HCT116 (cell line): ENCODE measurements at regions not wholly inside any gene's neighbourhood (a gene's known extent, or its start where the extent isn't known, plus 50 kb on each side); places are given as distances from the start of the nearest gene placed in this dataset.

Source experiments
- ATAC-seq: fragments of 200-7000 bp; cut with Tn5 transposase; 2 replicates; pipeline ENCODE4 v1.9.1; 2020; ENCODE audit warnings: mild to moderate bottlenecking, moderate library complexity
- BruUV-seq: library from RNA; stranded (reverse); fragments of 400-500 nt; replicated peaks from 2 replicates; lab custom pipeline; 2021; lab: Mats Ljungman, UMichigan
- CTCF ChIA-PET: fragments of 300-600 bp; sonication (Branson Sonifier 250); formaldehyde crosslinking; loops from one replicate; lab custom pipeline; 2021; ENCODE audit warnings: antibody characterized with exemption; lab: Charles Lee
- POLR2A ChIA-PET: fragments of 300-600, 350-600 bp; sonication (Branson Sonifier 250); formaldehyde crosslinking; loops from one replicate; lab custom pipeline; 2021; ENCODE audit warnings: antibody characterized with exemption; lab: Charles Lee
- RAD21 ChIA-PET, 2 experiments: fragments of 300-600 bp; sonication (Branson Sonifier 250); formaldehyde crosslinking; loops; one replicate each; lab custom pipeline; 2023; ENCODE audit warnings: low total read pairs in 2 of 2; ENCODE audit not compliant: uncharacterized antibody in 2 of 2, unreplicated experiment in 2 of 2, low non-redundant PET in 1 of 2; lab: Charles Lee
- DNase-seq: peaks from one replicate; pipeline ENCODE4 v3.0.0-alpha.2; 2010; ENCODE audit warnings: low read depth, low spot score
- H2AFZ ChIP-seq: fragments of 200-600 bp; shearing (Covaris generic), sonication (generic); 2 replicates; pipeline ENCODE4 v1.6.1; 2017; ENCODE audit warnings: low read depth, mixed run types, mixed read lengths, antibody characterized with exemption, low read length; ENCODE audit not compliant: poor library complexity, severe bottlenecking
- H3K27ac ChIP-seq: 2 replicates; pipeline ENCODE4 v1.5.1; 2012; ENCODE audit warnings: low read depth, low read length
- H3K27me3 ChIP-seq: fragments of 200-600 bp; sonication (generic); 2 replicates; pipeline ENCODE4 v1.6.1; 2016; ENCODE audit warnings: mixed run types, low read length, mixed read lengths; ENCODE audit not compliant: insufficient read depth
- H3K36me3 ChIP-seq, 2 experiments: fragments of 200-500 bp in 1 of 2; fragments of 200-600 bp in 1 of 2; sonication (Bioruptor generic) in 1 of 2; sonication (generic) in 1 of 2; 2 replicates each; pipeline versions ENCODE4 v1.5.1 to v1.6.1; 2014 to 2016; ENCODE audit warnings: low read length in 2 of 2, inconsistent platforms in 1 of 2, mixed read lengths in 1 of 2, mixed run types in 1 of 2; ENCODE audit not compliant: insufficient read depth in 2 of 2, control insufficient read depth in 1 of 2
- H3K4me1 ChIP-seq, 2 experiments: fragments of 200-600 bp in 1 of 2; sonication (generic) in 1 of 2; 2 replicates each; pipeline versions ENCODE4 v1.5.1 to v1.6.1; 2012 to 2017; ENCODE audit warnings: low read length in 2 of 2, inconsistent platforms in 1 of 2, mild to moderate bottlenecking in 1 of 2, mixed read lengths in 1 of 2, mixed run types in 1 of 2, moderate library complexity in 1 of 2; ENCODE audit not compliant: insufficient read depth in 2 of 2, control insufficient read depth in 1 of 2
- H3K4me2 ChIP-seq: fragments of 200-600 bp; sonication (generic); 2 replicates; pipeline ENCODE4 v1.6.1; 2017; ENCODE audit warnings: mixed run types, low read length, mixed read lengths
- H3K4me3 ChIP-seq, 2 experiments: fragments of 200-600 bp in 1 of 2; sonication (generic) in 1 of 2; replicated peaks in 1 of 2; 2 replicates each; pipeline ENCODE4 v1.5.1; 2011 to 2016; ENCODE audit warnings: low read length in 2 of 2, control low read depth in 1 of 2, low read depth in 1 of 2, mild to moderate bottlenecking in 1 of 2, mixed read lengths in 1 of 2, mixed run types in 1 of 2
- H3K79me2 ChIP-seq: fragments of 200-600 bp; sonication (generic); 2 replicates; pipeline ENCODE4 v1.6.1; 2017; ENCODE audit warnings: mild to moderate bottlenecking, mixed run types, low read length, moderate library complexity, mixed read lengths; ENCODE audit not compliant: insufficient read depth
- H3K9ac ChIP-seq: fragments of 200-600 bp; sonication (generic); 2 replicates; pipeline ENCODE4 v1.6.1; 2016; ENCODE audit warnings: low read length, mixed read lengths
- H3K9me2 ChIP-seq: fragments of 200-600 bp; sonication (generic), shearing (Covaris generic); 2 replicates; pipeline ENCODE4 v1.6.1; 2017; ENCODE audit warnings: mixed run types, mild to moderate bottlenecking, moderate library complexity; ENCODE audit not compliant: insufficient read depth
- H3K9me3 ChIP-seq, 2 experiments: fragments of 200-500 bp in 1 of 2; fragments of 200-600 bp in 1 of 2; sonication (Bioruptor generic) in 1 of 2; sonication (generic) in 1 of 2; 2 replicates each; pipeline ENCODE4 v1.6.1; 2014 to 2017; ENCODE audit warnings: low read length in 2 of 2, mixed read lengths in 2 of 2, inconsistent platforms in 1 of 2, low read depth in 1 of 2, mild to moderate bottlenecking in 1 of 2, mixed run types in 1 of 2, moderate library complexity in 1 of 2; ENCODE audit not compliant: control insufficient read depth in 1 of 2, insufficient read depth in 1 of 2
- H4K20me1 ChIP-seq: fragments of 200-600 bp; sonication (generic), shearing (Covaris generic); 2 replicates; pipeline ENCODE4 v1.6.1; 2017; ENCODE audit warnings: mixed run types, mild to moderate bottlenecking, moderate library complexity; ENCODE audit not compliant: insufficient read depth
- ATF3 ChIP-seq: IDR thresholded peaks from 2 replicates; pipeline ENCODE4 v1.6.1; 2012
- CBX3 ChIP-seq: IDR thresholded peaks from 2 replicates; pipeline ENCODE4 v1.6.1; 2012; ENCODE audit warnings: low read depth
- EGR1 ChIP-seq: IDR thresholded peaks from 2 replicates; pipeline ENCODE4 v1.6.1; 2012; ENCODE audit warnings: low read depth
- EZH2 ChIP-seq: fragments of 200-600 bp; sonication (generic); IDR thresholded peaks from 2 replicates; pipeline ENCODE4 v1.6.1; 2017; ENCODE audit warnings: antibody characterized with exemption, mixed run types
- EZH2phosphoT487 ChIP-seq: fragments of 200-600 bp; IDR thresholded peaks from 2 replicates; pipeline ENCODE4 v1.6.1; 2018; ENCODE audit warnings: antibody characterized with exemption, borderline replicate concordance
- FOSL1 ChIP-seq: IDR thresholded peaks from 2 replicates; pipeline ENCODE4 v1.6.1; 2012; ENCODE audit warnings: low read depth
- JUND ChIP-seq: IDR thresholded peaks from 2 replicates; pipeline ENCODE4 v1.6.1; 2012
- POLR2A ChIP-seq: IDR thresholded peaks from 2 replicates; pipeline ENCODE4 v1.7.0; 2011; ENCODE audit warnings: borderline replicate concordance; ENCODE audit not compliant: insufficient read depth, insufficient read length; ENCODE audit errors: extremely low read depth
- POLR2AphosphoS5 ChIP-seq: IDR thresholded peaks from 2 replicates; pipeline ENCODE4 v1.6.1; 2011; ENCODE audit warnings: mild to moderate bottlenecking, low read depth, low read length, moderate library complexity
- REST ChIP-seq: IDR thresholded peaks from 2 replicates; pipeline ENCODE4 v1.6.1; 2012; ENCODE audit warnings: low read depth
- SIN3A ChIP-seq: IDR thresholded peaks from 2 replicates; pipeline ENCODE4 v1.6.1; 2012; ENCODE audit warnings: low read depth
- SP1 ChIP-seq: IDR thresholded peaks from 2 replicates; pipeline ENCODE4 v1.6.1; 2012; ENCODE audit warnings: low read depth
- SRF ChIP-seq: IDR thresholded peaks from 2 replicates; pipeline ENCODE4 v1.6.1; 2012; ENCODE audit warnings: low read depth
- TCF7L2 ChIP-seq: IDR thresholded peaks from 2 replicates; pipeline ENCODE4 v1.7.0; 2011; ENCODE audit warnings: borderline replicate concordance, inconsistent platforms; ENCODE audit not compliant: insufficient read depth, insufficient read length; ENCODE audit errors: extremely low read depth
- YY1 ChIP-seq: IDR thresholded peaks from 2 replicates; pipeline ENCODE4 v1.6.1; 2011; ENCODE audit warnings: low read length, low read depth, moderate library complexity, mild to moderate bottlenecking; ENCODE audit not compliant: insufficient replicate concordance; ENCODE audit errors: extremely low read depth
- ZBTB33 ChIP-seq: IDR thresholded peaks from 2 replicates; pipeline ENCODE4 v1.6.1; 2011; ENCODE audit warnings: mild to moderate bottlenecking, low read length, moderate library complexity; ENCODE audit not compliant: insufficient replicate concordance; ENCODE audit errors: extremely low read depth
- ZFX ChIP-seq: fragments of 450-650 bp; IDR thresholded peaks from 2 replicates; pipeline ENCODE4 v1.6.1; 2017
- ZNF274 ChIP-seq: fragments of 200-500 bp; sonication (Bioruptor generic); IDR thresholded peaks from 2 replicates; pipeline ENCODE4 v1.6.1; 2014; ENCODE audit warnings: mild to moderate bottlenecking, low read depth, low read length, inconsistent platforms
- intact Hi-C: fragments of 100-400 bp; cut with micrococcal nuclease; formaldehyde crosslinking; loops from 2 replicates; pipeline ENCODE4 v1.10.0; 2022

GRCh38 chr2:64287202-64287740, 143.1 kb upstream of the PELI1 start:
- intact Hi-C loops, result no loop called here
- DNase-seq, result no peak
- peaks cover 0 to 4% of the 10 kb centered on the region in 2 experiments; a peak in 1 of 4 replicates for H3K4me1 ChIP-seq
- H3K9me2 ChIP-seq, result no peaks in the 10 kb centered on the region
- RAD21 ChIA-PET, result no interaction called here
- no peak overlapping the region for H2AFZ ChIP-seq
- no peak for ATAC-seq
- no peaks in the 10 kb centered on the region for H3K9me3 ChIP-seq
- H3K36me3 ChIP-seq, result no peaks in the 10 kb centered on the region
- no peak overlapping the region for H3K27ac ChIP-seq
- H3K9ac ChIP-seq, result no peak overlapping the region
- CTCF ChIA-PET, result no interaction called here
- peaks cover 25% of the 10 kb centered on the region; the same call in 1 of the 2 replicates for H3K27me3 ChIP-seq
- POLR2A ChIA-PET, result no interaction called here
- no peak overlapping the region for H3K4me2 ChIP-seq
- H3K4me3 ChIP-seq, result no peak overlapping the region
- no peaks in the 10 kb centered on the region for H4K20me1 ChIP-seq
- TF ChIP-seq ZNF274 (no peak), ZFX (no peak), ATF3 (no peak), SP1 (no peak), TCF7L2 (no peak), YY1 (no peak), SRF (no peak), ZBTB33 (no peak), POLR2AphosphoS5 (no peak), CBX3 (no peak), SIN3A (no peak), EZH2 (no peak), POLR2A (no peak), JUND (no peak), FOSL1 (no peak), REST (no peak), EZH2phosphoT487 (no peak), EGR1 (no peak)
- no peaks in the 10 kb centered on the region for H3K79me2 ChIP-seq
- BruUV-seq, result no TSS peak
